SU-DHL-6 (cell line): ENCODE measurements at regions not wholly inside any gene's neighbourhood (a gene's known extent, or its start where the extent isn't known, plus 50 kb on each side); places are given as distances from the start of the nearest gene placed in this dataset.

ENCODE experiments used
- H2AFZ ChIP-seq: fragments of 200-600 bp; sonication (generic); 2 replicates; pipeline ENCODE4 v1.6.1; 2014; ENCODE audit warnings: low read depth, mild to moderate bottlenecking, moderate library complexity, mixed read lengths, antibody characterized with exemption, low read length; ENCODE audit not compliant: severe bottlenecking
- H3F3A ChIP-seq: fragments of 200-600 bp; shearing (Covaris generic); 2 replicates; pipeline ENCODE4 v1.6.0; 2016; ENCODE audit warnings: antibody characterized with exemption, mild to moderate bottlenecking; ENCODE audit not compliant: insufficient read depth
- H3K27ac ChIP-seq: fragments of 200-600 bp; sonication (generic); 2 replicates; pipeline ENCODE4 v1.5.1; 2016; ENCODE audit warnings: low read depth, mild to moderate bottlenecking, low read length, moderate library complexity, mixed read lengths
- H3K27me3 ChIP-seq: fragments of 200-600 bp; sonication (generic), shearing (Covaris generic); 2 replicates; pipeline ENCODE4 v1.6.0; 2014; ENCODE audit warnings: mild to moderate bottlenecking, low read length
- H3K36me3 ChIP-seq: fragments of 200-600 bp; sonication (generic); 2 replicates; pipeline ENCODE4 v1.6.1; 2014; ENCODE audit warnings: mild to moderate bottlenecking, low read length, mixed read lengths
- H3K4me2 ChIP-seq: fragments of 300-600, 200-600 bp; shearing (Covaris generic), sonication (generic); 2 replicates; pipeline ENCODE4 v1.6.0; 2014; ENCODE audit warnings: low read length, low read depth, mild to moderate bottlenecking; ENCODE audit not compliant: poor library complexity, severe bottlenecking
- H3K4me3 ChIP-seq: fragments of 200-600 bp; sonication (generic); 2 replicates; pipeline ENCODE4 v1.5.1; 2014; ENCODE audit warnings: antibody characterized with exemption, low read length, mild to moderate bottlenecking, mixed read lengths; ENCODE audit not compliant: insufficient read depth, poor library complexity, severe bottlenecking
- H3K79me2 ChIP-seq: fragments of 200-600 bp; sonication (generic); 2 replicates; pipeline ENCODE4 v1.6.1; 2014; ENCODE audit warnings: mild to moderate bottlenecking, low read length, moderate library complexity; ENCODE audit not compliant: insufficient read depth
- H3K9ac ChIP-seq: fragments of 200-600 bp; sonication (generic); 2 replicates; pipeline ENCODE4 v1.7.0; 2014; ENCODE audit warnings: mild to moderate bottlenecking, low read length
- H3K9me2 ChIP-seq: fragments of 200-600 bp; sonication (generic); replicated peaks from 2 replicates; pipeline ENCODE4 v1.6.1; 2014; ENCODE audit warnings: low read length; ENCODE audit not compliant: insufficient read depth
- H3K9me3 ChIP-seq: fragments of 200-600 bp; sonication (generic); 2 replicates; pipeline ENCODE4 v1.6.1; 2014; ENCODE audit warnings: low read length, mixed read lengths; ENCODE audit not compliant: insufficient read depth
- H4K20me1 ChIP-seq: fragments of 200-600 bp; sonication (generic); 2 replicates; pipeline ENCODE4 v1.6.1; 2014; ENCODE audit warnings: low read depth, mild to moderate bottlenecking, antibody characterized with exemption, low read length, moderate library complexity, mixed read lengths
- CTCF ChIP-seq: fragments of 200-600 bp; sonication (generic); IDR thresholded peaks from one replicate; pipeline ENCODE4 v1.5.1; 2017; ENCODE audit warnings: antibody characterized with exemption, mild to moderate bottlenecking, low read length, moderate library complexity; ENCODE audit not compliant: insufficient read depth, poor library complexity, severe bottlenecking
- EZH2phosphoT487 ChIP-seq: fragments of 200-600 bp; sonication (generic), shearing (Covaris generic); conservative IDR thresholded peaks from 2 replicates; pipeline ENCODE4 v1.6.1; 2018; ENCODE audit warnings: mild to moderate bottlenecking, antibody characterized with exemption, low read length, moderate library complexity, mixed read lengths

GRCh38 chr9:17083258-17083657 lies 51.6 kb upstream of the CNTLN start:
- H3K4me2 ChIP-seq = no peak overlapping the region
- H3K9ac ChIP-seq = no peak overlapping the region
- no peak overlapping the region for H2AFZ ChIP-seq
- H3K4me3 ChIP-seq = no peak overlapping the region
- no peaks in the 10 kb centered on the region for H3K9me2 ChIP-seq
- no peak overlapping the region for H3K27ac ChIP-seq
- H4K20me1 ChIP-seq = no peaks in the 10 kb centered on the region
- H3F3A ChIP-seq = no peaks in the 10 kb centered on the region
- no peaks in the 10 kb centered on the region for H3K27me3 ChIP-seq
- H3K9me3 ChIP-seq = no peaks in the 10 kb centered on the region
- no peaks in the 10 kb centered on the region for H3K36me3 ChIP-seq
- TF ChIP-seq EZH2phosphoT487 (no peak), CTCF (no peak)
- no peaks in the 10 kb centered on the region for H3K79me2 ChIP-seq

DNA sequence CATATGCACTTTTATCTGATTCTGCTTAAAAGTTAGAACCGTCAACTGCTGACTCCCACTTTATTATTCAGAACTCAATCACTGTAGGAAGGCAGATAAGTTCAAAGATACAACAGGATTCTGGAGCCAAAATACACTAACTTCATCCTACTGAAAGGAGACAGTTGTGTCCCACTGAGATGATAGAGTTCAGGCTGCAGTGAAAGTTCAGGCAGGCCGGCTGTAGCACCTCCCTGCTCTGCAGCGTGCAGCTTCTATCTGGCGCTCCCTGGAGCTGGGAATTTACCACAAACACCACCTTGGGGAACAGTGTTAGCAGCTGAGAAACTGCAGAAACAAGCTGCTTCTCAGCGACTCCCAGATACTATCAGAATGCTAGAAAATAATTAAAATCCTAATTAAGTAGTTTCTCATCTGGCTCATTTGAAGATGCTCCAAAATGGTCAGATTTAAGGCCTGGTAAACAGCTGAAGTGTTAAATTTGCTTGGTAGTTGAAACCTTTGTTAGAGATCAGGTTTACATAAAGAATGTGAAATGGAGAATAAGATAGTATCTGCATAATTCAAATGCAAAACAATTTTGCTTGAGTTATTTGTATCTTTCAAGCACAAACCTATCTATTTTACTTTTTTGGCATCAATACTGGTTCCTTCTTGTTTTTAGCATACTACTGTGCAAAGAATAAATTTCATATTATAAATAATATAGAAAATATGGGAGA lies 52.3 kb upstream of the CNTLN start:
- no peaks in the 10 kb centered on the region for H3K9me2 ChIP-seq
- no peaks in the 10 kb centered on the region for H3K36me3 ChIP-seq
- H3K27me3 ChIP-seq = no peaks in the 10 kb centered on the region
- no peaks in the 10 kb centered on the region for H4K20me1 ChIP-seq
- H3K27ac ChIP-seq = no peak overlapping the region
- H3K9ac ChIP-seq = no peak overlapping the region
- TF ChIP-seq CTCF (no peak), EZH2phosphoT487 (no peak)
- no peaks in the 10 kb centered on the region for H3K9me3 ChIP-seq
- no peaks in the 10 kb centered on the region for H3F3A ChIP-seq
- no peak overlapping the region for H3K4me3 ChIP-seq
- H3K4me2 ChIP-seq = no peak overlapping the region
- no peaks in the 10 kb centered on the region for H3K79me2 ChIP-seq
- H2AFZ ChIP-seq = no peak overlapping the region

GRCh38 chr9:17081814-17082213 lies 53.0 kb upstream of the CNTLN start:
- H3K27ac ChIP-seq = no peak overlapping the region
- no peaks in the 10 kb centered on the region for H3K79me2 ChIP-seq
- no peaks in the 10 kb centered on the region for H4K20me1 ChIP-seq
- no peaks in the 10 kb centered on the region for H3K9me2 ChIP-seq
- no peaks in the 10 kb centered on the region for H3K9me3 ChIP-seq
- no peaks in the 10 kb centered on the region for H3K27me3 ChIP-seq
- no peak overlapping the region for H3K4me3 ChIP-seq
- no peak overlapping the region for H2AFZ ChIP-seq
- no peak overlapping the region for H3K9ac ChIP-seq
- H3F3A ChIP-seq = no peaks in the 10 kb centered on the region
- no peak overlapping the region for H3K4me2 ChIP-seq
- no peak for TF ChIP-seq EZH2phosphoT487
- no peaks in the 10 kb centered on the region for H3K36me3 ChIP-seq

DNA sequence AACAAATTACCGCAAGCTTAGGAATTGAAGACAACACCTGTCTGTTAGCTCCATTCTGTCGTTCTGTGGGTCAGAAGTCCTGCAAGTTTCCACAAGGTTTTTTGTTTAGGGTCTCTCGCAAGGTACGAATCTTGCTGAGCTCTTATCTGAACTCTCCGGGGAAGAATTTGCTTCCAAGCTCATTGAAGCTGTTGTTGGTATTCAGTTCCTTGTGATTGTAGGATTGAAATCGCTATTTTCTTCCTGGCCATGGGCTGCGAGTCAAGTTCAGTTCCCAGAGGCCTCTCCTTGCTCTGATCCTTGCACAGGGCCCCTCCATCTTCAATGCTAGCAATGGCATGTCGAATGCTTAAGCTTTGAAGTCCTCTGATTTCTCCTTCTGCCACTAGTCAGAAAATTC lies 53.5 kb upstream of the CNTLN start:
- H3K27ac ChIP-seq = no peak overlapping the region
- no peak overlapping the region for H3K9ac ChIP-seq
- no peaks in the 10 kb centered on the region for H3K27me3 ChIP-seq
- H2AFZ ChIP-seq = no peak overlapping the region
- H3K9me3 ChIP-seq = no peaks in the 10 kb centered on the region
- no peak for TF ChIP-seq EZH2phosphoT487
- no peak for TF ChIP-seq CTCF
- H3K9me2 ChIP-seq = no peaks in the 10 kb centered on the region
- no peak overlapping the region for H3K4me2 ChIP-seq
- no peaks in the 10 kb centered on the region for H3F3A ChIP-seq
- H3K36me3 ChIP-seq = no peaks in the 10 kb centered on the region
- no peak overlapping the region for H3K4me3 ChIP-seq
- H3K79me2 ChIP-seq = no peaks in the 10 kb centered on the region
- no peaks in the 10 kb centered on the region for H4K20me1 ChIP-seq
